GM21447 (cell line): ENCODE measurements at regions not wholly inside any gene's neighbourhood (a gene's known extent, or its start where the extent isn't known, plus 50 kb on each side); places are given as distances from the start of the nearest gene placed in this dataset.
A peak's percentile ranks its signal among the peaks of the same experiment; 100 is the strongest.

Source experiments
- ATAC-seq: cut with Tn5 transposase; IDR thresholded peaks from one replicate; pipeline ENCODE4 v1.9.1; 2021; ENCODE audit not compliant: unreplicated experiment

DNA sequence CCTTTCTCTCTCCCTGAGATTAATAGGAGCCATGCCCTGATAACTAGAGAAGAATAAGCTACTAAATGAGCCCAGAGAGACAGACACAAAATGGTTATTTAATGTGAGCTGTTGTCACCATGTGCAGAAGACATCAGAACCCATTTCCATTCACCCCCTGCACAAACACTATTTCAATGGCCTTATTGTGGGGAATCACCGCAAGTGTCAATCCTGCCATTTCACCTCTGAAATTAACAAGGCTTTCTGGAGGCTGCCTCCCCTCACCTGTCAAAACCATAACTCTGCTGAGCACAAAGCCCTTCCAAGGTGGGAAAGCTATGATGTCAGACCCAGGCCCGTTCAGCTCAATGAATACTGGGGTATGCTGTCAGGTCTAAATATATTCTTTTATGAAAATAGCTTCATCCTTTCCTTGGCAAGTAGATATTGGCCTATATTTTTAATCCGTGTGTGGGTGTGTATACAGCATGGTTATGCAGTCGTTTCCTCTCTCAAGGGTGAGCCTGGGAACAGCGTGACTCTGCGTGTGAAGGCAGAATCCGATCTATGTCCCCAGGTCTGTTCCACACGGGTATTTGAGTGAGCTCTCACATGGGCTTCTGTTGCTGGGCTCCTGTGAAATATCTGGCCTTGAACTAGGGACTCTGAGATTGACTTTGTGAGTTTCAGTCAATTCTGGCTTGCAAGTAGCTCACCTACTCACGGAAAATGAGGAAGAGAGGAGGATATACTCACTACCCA is 266.3 kb downstream of the FBXW7 start:
- no peak for ATAC-seq

DNA sequence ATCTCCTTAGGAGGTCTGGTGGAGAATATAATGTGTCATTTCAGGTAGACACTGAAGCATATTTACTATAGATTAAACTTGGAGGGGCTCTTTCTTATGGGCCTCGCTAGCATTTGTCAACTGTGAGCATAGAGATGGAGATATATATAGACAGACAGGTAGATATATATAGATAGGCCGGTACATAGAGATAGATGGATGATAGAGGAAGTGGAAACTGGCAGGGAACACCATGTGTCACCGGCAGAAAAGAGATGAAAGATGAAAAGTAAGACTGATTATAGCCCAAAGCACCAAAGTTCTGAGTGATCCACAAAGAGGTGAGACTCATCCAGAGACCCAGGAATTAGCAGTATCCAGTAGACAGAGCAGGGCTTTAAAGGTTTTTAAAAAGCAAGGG is 268.1 kb downstream of the FBXW7 start:
- no peak for ATAC-seq

DNA sequence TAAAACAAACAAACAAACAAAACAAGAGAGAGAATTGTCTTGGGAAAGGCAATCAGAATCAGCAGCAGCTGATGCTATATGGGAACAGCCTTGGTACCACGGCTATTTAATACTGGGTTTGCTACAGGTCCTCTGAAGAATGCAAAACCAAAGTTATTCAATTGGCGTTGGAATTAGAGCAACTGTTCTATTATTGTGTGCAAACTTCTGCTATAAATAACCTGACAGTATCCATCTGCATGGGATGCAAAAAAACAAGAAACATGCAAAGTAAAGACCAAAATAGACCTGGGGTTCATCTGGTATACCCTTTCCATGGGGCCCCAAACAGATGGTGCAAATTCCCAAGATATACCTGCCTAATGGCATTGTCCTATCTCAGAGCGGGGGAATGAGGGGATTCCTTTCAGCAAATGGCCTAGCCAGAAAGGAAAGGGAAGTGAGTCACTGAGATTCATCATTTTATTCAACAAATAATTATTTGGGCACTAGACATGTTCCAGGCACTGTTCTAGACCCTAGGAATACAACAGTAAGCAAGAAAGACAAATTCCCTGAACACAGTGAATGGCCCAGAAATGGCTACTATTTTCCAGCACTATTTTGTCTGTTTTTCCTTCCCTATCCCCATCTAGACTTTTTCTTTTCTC is 268.9 kb downstream of the FBXW7 start:
- no peak for ATAC-seq

DNA sequence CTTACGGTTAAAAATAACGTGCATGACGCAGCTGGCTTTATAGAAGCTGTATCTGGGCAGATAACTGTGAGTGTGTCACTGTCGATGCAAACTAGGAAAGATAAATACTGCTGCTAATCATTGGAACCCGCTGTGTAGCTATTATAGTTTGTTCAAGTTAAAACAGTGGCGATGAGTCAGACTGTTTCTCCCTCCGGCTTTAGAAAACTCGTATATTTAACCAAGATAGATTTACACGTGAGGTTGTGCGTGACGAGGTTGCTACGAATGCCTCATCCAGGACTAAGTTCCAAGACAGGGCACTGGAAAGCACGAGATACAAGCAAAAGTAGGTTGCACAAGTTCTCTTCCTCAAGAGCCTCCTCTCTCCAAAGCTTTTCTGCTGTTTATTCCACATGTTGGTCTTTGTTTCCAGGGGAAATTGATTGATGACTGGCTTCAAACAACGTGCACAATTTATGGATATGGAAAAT is 270.7 kb downstream of the FBXW7 start:
- no peak for ATAC-seq

DNA sequence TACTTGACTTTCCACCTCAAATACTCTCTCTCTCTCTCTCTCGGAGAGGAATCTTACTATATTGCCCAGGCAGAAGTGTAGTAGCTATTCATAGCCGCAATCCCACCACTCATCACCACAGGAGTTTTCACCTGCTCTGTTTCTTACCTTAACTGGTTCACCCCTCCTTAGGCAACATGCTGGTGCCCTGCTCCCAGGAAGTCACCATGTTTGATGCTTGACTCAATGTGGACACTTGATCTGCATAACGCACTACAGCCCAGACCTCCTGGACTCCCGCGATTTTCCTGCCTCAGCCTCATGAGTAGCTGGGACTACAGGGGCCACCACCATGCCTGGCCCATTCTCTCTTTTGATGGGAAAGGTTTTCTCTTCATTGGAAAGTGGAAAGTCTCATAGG is 271.8 kb downstream of the FBXW7 start:
- ATAC-seq: no peak

DNA sequence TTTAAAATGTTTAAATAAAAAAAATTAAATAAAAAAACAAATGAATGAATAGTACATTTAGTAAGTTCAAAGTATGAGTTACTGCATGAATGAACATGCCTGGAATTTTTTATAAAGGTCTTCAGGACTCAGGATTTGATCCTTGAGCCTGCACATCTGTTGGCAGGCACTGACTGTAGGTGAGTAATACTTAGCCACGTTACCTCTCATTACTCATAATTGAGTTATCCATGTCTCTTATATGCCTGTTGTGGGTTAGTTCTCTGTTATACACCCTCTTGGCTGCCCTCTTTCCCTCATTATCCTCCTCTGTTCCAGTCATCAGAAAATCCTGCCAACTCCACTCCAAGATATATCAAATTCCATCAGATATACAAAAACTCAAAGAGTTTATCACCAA is 276.0 kb downstream of the FBXW7 start:
- ATAC-seq: no peak

DNA sequence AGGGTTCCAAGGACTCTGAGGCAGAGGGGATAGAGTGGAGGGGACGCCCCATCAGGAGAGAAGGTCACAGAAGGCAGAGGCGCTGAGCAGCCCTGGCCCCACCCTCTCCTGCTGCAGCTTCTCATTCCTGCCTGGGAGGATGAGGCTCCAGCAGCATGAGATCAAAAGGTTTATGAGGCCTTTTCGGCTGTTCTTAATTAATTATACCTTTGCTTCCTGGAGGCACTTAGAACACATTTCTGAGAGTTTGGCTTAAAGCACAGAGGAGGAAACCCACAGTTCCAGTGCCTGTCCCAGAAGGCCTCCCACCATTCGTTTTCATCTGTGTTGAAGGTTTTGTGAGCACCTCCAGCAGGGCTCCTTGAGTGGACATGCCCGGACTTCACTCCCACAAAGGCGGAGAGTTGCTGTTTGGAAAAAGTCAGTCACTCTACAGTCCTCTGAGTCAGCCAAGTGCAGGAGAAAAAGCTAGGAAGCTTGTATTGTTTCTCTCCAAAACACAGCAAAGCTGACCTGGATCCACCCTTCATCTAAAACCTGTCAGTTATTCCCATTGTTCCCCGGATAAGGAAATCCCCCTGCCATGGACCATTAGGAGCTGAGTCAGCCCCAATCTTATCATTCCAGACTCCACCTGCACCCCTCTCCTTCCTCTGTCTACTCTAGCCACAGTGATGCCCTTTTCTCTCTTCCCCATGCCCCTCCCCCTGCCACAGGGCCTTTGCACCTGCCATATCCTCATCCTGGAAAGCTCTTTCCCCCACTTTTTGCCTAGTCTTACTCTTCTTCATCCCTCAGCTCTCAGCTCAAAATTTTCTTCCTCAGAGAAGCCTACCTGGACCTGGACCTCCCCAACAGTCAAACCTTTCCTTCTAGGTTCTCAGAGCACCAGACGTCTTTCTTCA is 276.8 kb downstream of the FBXW7 start:
- ATAC-seq: no peak

DNA sequence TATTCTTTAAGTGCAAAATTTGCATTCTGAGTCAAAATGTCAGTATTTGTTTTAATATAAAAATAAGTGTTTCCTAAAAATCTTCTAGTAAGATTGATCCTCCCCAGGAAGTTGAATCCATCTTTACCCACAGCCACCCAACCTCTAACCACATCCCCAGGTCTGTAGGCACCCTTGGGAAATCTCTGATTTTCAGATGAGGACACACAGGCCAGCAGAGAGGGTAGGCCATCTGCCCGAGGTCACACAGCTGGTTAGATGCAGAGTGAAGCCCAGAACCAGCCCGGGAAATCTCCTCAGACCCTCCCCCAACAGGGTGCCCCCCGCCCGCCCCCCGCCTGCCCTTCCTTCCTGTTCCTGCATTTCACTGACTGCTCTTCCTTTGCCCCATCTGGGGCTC is 277.5 kb downstream of the FBXW7 start:
- ATAC-seq: no peak

DNA sequence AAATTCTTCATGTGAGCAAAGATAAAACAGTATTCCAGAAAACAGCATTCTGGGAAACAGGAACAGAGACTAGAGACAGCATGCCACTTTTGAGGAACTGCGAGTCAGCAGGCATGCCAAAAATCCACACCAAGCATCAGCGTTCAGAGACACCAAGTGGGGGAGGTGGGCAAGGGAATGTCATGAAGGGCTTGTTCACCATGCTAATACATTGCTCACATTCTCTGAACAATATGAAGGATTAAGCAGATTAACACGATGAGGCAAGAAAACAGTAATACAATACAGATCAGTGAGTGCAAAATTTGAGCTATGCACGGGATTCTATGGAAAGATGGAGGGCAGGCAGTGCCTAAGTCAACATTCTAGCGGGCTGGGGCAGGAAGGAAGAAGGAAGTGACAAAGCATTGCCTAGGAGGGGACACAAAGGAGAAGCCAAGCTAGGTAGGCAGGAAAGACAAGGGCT is 278.3 kb downstream of the FBXW7 start:
- ATAC-seq: no peak

DNA sequence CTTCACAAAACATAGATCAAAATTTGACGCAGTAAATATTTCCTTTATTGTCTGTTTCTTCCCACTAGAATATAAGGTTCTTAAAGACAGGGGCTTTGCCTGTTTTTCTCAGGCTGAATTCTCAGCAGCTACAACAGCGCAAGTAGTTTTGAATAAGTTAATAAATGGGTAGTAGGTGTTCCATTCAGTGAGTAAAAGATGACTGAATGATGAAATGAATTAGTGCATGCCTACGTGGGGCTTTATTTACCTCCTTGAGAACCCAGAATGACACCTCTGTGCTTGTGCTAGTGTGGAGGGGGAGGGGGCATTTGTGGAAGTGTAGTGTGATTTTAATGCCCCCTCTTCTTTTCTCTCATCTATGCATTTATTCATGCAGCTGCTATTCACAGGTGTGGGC is 278.9 kb downstream of the FBXW7 start:
- ATAC-seq: no peak

DNA sequence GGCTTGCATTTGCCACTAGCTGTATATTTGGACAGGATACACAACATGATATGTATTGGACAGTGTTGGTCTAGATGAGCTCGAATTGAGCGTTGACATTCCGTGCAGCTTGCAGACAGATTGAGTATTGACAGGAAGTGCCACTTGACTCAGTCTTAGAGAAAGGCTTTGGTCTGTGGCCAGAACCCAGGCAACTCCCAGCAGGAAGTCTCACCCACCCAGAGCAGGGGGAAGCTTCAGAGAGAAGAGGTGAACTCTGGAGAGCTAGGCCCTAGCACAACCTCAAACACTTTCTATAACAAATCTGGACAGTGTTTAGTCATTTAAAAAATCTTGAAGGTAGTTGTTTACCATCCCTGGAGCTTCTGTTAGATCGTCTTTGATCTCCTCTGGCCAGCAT is 280.5 kb downstream of the FBXW7 start:
- peak; percentile 93 for ATAC-seq

DNA sequence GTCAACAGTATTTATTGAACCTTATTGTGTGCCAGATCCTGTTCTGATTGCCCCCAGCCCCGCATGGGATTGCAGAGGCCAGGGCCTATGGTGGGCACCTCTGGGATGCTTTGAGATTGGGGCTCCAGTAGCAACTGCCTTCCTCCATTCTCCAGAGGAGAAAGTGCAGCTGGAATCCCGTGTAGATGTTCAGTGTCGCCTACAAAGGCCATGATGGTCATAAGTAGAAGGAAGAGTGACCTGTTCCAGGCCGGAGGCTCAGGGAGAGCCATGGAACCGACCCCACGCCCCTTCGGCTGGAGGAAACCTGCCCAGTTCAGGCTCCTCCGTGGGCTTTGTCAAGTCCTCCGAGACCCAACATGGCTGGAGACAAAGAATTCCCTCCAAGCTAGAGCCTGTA is 287.5 kb downstream of the FBXW7 start:
- no peak for ATAC-seq

DNA sequence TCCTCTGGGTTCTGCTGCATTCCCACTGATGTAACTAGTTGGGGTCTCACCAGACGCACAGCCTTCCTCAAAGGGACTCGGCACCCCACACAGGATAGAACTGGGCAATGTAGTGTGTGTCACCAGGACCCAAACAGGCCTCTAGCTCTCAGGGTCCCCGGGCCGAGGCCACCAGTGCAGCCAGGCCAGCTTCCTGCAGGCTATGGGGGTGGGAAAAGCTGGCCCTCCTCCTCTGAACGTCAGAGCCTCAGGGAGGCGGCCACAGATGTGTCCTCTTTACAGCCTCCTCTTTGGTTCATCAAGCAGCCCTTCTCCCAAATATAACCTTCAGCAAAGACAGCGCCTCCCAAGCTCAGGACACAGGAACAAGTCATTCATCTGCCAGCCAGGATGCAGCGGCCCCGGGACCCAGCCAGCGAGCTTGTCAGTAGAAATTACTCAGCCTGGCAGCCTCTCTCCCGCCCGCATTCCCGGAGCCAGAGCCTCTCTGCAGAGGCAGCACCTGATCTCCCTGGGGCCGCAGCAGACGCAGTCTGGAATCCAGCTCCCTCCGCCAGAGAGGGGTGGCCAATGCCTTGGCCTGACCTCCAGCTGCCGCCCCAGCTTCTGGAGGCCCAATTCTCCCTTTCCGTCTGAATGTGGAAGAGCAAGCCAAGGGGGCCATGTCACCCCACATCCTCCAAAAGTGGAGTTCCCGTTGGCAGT is 288.5 kb downstream of the FBXW7 start:
- ATAC-seq: no peak

DNA sequence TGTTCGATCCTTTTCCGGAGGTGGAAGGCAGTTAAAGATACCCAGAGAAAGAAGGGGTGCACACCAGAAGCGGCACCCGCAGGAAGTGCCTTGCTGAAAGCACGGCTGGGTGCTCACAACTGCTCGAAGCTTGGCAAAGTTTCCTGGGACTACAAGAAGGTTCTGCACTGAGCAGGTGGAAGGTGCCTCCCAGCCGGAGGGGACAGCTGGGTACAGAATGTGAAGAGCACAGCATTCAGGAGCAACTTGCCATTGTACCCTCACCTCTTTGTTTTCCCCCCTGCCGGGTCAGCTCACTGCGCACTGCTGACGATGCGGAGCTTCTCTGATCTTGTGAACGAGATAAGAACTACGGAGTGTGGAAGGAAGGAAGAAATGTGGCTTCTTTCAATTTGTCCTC is 289.2 kb downstream of the FBXW7 start:
- ATAC-seq: no peak

DNA sequence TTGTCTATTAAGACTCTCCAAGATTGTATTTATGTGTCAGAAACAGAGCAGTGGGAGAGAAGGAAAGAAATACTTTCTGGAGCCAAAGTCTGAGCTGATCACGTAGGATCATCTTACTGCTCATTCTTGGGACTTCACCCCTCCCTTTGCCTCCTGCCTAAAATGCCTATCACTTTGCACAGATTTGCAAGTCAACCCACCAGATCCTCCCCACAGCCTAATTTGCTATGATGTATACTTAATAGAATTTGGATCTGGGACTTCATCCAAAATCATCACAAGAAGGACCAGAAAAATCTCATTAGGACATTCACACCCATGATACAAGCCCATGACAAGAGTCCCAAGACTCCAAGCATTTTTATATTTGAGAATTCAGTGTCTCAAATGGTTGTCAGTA is 290.2 kb downstream of the FBXW7 start:
- no peak for ATAC-seq

DNA sequence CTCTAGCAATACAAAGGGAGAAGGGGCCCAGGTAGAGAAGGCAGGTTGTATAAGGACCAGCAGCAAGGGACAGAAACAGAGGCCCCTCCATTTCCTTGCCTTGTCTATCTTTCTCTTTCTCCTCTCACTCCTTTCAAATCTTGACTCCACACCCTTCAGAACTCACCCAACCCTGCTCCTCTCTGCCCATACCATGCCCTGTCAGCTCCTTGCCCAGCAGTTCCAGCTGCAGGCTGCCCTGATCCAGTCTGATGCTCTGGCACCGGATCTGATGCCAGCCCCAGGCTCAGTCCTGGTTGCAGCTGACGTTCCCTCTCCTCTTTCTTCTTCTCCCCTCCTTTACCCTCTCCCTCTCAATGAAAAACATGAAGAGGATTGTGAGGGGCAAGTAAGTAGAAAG is 291.2 kb downstream of the FBXW7 start:
- no peak for ATAC-seq

DNA sequence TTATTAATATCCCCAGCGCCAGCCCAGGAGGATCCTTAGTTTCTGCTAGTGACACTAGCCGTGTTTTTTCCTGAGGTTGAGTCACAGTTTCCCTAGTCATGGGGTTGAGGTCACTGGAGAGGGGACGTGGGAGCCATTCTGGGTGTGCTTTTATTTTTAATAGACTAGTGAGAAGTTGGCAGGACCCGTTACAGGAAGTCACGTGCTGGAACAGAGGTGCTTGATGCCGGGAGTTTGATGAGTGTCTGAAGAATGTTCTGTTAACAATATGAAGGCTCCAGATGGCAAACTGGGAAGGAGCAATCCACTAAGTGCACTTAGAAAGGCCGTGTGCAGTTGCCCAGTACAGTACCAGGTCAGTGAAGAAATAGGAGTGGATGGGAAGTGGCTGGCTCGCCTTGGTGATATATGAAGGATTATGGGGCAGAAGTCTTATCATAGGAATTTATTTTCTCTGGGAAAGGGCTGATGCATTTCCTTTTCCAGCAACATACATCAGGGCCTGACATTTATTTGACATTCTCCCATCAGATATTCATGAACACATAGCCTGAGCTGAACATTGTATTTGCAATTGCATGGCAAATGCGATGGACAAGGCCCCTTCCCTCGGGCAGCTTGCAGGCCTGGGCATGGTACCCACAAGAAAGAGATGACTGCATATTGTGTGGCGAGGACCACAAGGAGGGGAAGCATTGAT is 291.8 kb downstream of the FBXW7 start:
- no peak for ATAC-seq

DNA sequence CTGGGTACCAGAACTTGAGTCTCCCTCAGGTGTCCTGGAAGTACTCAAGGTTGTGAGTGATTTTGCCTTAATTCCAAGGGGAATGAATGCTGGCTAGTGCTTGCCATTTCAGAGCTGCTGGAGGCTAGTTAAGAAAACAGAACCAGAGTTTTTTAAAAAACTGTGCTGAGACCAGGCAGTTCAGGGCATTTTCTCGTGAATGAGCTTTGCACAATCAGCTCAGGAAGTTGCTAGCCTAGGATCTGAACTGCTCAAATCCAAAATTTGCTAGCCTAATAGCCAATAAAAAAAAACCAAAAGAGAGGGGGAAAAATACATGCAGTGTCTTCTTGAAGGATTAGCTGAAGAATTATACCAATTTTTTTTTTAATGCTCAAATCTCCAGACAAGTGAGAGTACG is 292.7 kb downstream of the FBXW7 start:
- ATAC-seq: no peak

DNA sequence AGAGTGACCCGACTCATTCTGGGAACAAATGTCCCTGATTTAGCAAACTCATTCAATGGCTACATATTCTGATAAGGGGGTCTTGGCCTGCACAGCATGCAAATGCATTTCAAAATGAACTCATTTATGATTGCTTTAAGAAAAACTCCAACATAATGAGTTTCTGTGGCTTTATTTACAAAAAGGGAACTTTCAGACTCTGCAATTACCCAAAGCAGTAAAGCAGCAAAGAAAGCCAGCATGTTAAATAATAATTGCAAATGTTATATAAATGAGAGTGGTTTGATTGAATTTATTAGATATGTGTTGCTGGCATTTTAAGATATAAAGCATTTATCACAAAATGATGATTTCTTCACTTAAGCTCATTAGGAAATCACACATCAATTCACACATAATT is 295.7 kb downstream of the FBXW7 start:
- ATAC-seq: no peak

DNA sequence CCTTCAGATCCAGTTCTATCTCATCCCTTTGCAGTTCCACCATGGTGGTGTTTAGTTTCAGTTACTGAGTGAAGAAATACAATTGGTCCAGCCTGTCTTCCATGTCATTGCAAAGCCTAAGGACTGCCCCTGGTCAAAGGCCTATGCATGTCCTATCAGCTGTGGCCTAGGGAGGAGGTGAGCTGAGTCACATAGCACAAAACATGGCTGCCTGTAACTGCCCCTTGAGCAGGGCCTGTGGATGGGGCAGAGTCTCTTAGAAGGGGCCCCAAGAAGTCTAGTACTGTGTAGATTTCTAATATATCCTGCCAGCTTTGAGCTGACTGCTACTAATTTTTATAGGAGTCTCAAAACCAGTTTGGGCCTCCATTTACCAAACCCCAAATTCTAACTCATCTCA is 296.7 kb downstream of the FBXW7 start:
- no peak for ATAC-seq
